GM10266 (cell line): ENCODE measurements at regions not wholly inside any gene's neighbourhood (a gene's known extent, or its start where the extent isn't known, plus 50 kb on each side); places are given as distances from the start of the nearest gene placed in this dataset.

Source experiments
- DNase-seq: peaks from one replicate; pipeline ENCODE4 v3.0.0; 2012; ENCODE audit errors: extremely low spot score
- TF ChIP-seq, protein P1 (sequence below): IDR thresholded peaks from 2 replicates; pipeline ENCODE4 v1.5.1; 2012; ENCODE audit warnings: mild to moderate bottlenecking, low read depth; ENCODE audit not compliant: control insufficient read depth, insufficient read depth; ENCODE audit errors: missing control alignments

DNA sequence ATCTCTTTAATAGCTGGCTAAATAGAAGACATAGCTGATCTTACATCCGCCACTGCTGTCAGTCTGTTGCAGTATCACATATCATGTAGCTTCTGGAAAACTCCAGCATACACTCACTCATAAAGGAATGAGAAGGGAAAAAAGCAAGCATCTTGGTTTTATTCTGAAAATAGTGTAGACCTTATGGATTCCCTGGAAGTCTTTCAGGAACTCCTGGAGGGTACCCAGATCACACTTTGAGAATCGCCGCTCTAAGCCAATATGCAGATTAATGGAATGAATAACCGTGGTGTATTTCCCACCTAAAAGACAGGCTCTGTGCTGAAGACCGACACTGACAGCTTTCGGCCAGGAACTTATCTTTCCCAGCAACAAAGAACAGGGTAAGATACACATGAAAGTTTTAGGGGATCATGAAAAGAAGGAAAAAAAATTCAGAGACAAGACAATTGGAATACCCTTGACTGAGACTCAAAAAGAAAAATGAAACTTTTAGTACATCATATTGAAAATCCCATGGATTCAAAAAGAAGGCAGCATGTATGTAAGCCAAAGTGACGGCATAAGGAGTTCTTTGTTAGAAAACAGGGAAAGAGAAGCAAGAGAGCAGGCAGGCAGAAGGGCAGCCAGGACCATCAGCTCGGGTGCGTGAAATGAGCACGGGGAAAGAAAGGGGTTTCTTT is 56.4 kb upstream of the SEC11C start:
- TF ChIP-seq, protein P1, sequence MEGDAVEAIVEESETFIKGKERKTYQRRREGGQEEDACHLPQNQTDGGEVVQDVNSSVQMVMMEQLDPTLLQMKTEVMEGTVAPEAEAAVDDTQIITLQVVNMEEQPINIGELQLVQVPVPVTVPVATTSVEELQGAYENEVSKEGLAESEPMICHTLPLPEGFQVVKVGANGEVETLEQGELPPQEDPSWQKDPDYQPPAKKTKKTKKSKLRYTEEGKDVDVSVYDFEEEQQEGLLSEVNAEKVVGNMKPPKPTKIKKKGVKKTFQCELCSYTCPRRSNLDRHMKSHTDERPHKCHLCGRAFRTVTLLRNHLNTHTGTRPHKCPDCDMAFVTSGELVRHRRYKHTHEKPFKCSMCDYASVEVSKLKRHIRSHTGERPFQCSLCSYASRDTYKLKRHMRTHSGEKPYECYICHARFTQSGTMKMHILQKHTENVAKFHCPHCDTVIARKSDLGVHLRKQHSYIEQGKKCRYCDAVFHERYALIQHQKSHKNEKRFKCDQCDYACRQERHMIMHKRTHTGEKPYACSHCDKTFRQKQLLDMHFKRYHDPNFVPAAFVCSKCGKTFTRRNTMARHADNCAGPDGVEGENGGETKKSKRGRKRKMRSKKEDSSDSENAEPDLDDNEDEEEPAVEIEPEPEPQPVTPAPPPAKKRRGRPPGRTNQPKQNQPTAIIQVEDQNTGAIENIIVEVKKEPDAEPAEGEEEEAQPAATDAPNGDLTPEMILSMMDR = no peak
- no peak for DNase-seq

DNA sequence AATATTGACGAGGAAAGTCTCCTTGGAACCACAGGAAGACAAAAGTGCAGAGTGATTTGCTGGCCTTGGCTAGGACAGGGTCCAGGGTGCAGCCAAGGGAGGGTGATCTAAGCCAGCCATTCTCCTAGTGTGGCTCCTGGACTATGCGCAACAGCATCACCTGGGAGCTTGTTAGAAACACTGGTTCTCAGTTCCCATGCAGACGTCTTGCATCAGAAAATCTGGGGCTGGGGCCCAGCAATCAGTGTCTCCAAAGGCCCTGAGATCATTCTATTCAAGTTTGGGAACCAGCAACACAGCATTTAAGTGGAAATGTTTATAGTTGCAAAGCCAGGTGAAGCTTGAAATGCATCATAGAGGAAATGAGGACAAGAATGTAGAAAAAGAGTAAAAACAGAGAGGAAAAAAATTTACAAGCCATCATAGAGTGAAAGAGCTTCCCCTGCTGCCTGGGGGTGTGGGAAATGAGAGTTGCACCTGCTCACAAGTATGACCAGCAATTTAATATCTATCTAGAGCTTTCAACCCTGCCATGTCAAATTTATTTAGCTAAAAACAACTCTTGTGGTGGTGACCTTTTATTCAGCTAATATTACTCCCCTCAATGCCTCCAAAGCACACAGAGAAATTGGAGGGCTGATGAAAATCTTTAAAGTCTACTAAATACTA is 54.4 kb upstream of the SEC11C start:
- TF ChIP-seq, protein P1 = no peak
- DNase-seq = no peak

DNA sequence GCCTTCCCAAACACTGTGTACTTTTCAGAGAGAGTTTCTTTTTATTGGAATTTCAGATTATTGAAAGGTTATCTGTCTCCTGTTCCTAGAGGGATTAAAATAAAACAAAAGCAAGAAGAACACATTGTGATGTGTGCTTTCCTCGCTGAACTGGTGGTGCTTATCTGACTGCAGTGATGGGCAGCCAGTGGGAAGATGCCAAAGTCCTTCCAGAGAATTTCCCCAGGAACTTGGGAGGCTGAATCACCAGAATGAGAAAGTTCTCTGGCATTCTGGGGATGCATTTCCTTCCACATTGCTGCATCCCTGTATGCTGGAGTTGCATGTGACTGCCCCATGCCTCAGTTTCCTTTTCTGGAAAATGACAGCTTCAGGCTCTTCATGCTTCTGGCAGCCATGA is 53.9 kb upstream of the SEC11C start:
- TF ChIP-seq, protein P1 = no peak
- DNase-seq = no peak

DNA sequence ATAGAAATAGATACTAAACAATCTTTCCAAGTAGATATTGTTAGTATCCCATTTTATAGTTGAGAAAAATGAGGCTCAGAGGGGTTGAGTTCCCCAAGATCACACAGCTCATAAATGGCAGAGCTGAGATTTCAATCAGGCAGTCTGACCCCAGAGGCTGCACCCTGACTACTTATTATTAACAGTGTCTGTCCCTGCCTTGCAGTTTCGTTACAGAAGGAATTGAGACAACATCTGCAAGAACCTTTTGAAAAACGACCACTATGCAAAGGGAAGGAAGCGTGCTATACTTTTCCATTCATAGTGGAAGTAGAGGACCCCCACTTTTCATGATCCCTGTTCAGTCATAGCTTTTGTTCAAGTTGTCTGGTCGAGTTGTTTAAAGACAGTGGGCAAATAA is 53.2 kb upstream of the SEC11C start:
- TF ChIP-seq, protein P1 = no peak
- DNase-seq = no peak

DNA sequence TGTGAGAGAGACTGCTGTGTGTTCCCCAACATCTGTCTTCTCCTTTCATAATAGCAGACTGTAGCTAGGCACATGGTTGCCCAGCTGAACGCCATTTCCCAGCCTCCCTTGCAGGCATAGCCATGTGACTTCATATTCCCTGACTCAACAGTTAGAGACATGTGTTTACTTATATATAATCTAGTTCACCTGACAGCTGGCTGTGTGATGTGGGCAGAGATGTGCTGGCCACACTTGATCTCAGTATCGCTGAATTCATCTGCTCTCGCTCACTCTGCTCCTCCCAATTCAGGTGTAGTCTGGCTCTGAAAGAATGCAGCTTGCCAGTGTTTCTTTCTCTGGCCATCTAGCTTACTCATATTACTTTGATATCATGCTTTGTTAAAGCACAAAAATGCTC is 52.3 kb upstream of the SEC11C start:
- DNase-seq = no peak
- TF ChIP-seq, protein P1 = no peak
